GM12878 (cell line): ENCODE measurements at regions not wholly inside any gene's neighbourhood (a gene's known extent, or its start where the extent isn't known, plus 50 kb on each side); places are given as distances from the start of the nearest gene placed in this dataset.

Experiments
- ATF7 ChIP-seq: fragments of 450-650 bp; IDR thresholded peaks from 2 replicates; pipeline ENCODE4 v1.6.1; 2016; ENCODE audit warnings: low read depth, mild to moderate bottlenecking
- NR2C1 ChIP-seq: fragments of 450-650 bp; IDR thresholded peaks from 2 replicates; pipeline ENCODE4 v1.6.1; 2017; ENCODE audit warnings: antibody characterized with exemption, mild to moderate bottlenecking, moderate library complexity
- POLR2A ChIP-seq: IDR thresholded peaks from 2 replicates; pipeline ENCODE4 v1.6.1; 2011; ENCODE audit warnings: low read depth, mild to moderate bottlenecking, low read length
- ZNF24 ChIP-seq: fragments of 450-650 bp; IDR thresholded peaks from 2 replicates; pipeline ENCODE4 v1.6.1; 2017; ENCODE audit warnings: antibody characterized with exemption, mild to moderate bottlenecking
- ZNF274 ChIP-seq: IDR thresholded peaks from one replicate; pipeline ENCODE4 v1.8.0; 2011; ENCODE audit not compliant: insufficient read length, insufficient read depth
- TF ChIP-seq, protein P1 (sequence below), 3 experiments: IDR thresholded peaks in 2 of 3; conservative IDR thresholded peaks in 1 of 3; 2 replicates each; pipeline ENCODE4 v1.5.1; 2011; ENCODE audit warnings: low read depth in 3 of 3, low read length in 3 of 3, mild to moderate bottlenecking in 3 of 3, control low read depth in 2 of 3, moderate library complexity in 2 of 3, inconsistent platforms in 1 of 3, mixed read lengths in 1 of 3; ENCODE audit not compliant: control insufficient read depth in 2 of 3, insufficient read depth in 1 of 3; ENCODE audit errors: extremely low read depth in 1 of 3
- TF ChIP-seq, protein P2 (sequence below): IDR thresholded peaks from 2 replicates; pipeline ENCODE4 v1.6.1; 2011; ENCODE audit warnings: low read depth, low read length, improper control_type of control experiment, borderline replicate concordance

DNA sequence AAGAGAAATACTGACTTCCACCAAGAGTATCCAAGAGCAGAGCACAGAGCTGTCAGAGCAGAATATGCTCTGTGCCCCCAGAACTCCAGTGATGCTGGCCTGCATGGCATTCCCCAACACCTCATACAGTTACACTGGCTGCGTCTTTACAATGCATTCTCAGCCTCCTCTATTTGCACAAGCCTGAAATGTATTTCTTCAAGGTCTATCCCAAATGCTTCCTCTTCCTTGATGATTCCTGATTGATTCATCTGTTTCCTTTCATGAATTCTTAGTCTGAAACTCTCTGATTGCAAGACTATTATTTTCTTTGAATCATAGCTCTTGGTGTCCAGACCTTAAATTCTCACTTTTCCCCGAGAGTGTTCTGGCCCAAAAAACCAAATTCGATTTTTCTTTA, 664.7 kb downstream of the MECOM start:
- TF ChIP-seq, protein P1, sequence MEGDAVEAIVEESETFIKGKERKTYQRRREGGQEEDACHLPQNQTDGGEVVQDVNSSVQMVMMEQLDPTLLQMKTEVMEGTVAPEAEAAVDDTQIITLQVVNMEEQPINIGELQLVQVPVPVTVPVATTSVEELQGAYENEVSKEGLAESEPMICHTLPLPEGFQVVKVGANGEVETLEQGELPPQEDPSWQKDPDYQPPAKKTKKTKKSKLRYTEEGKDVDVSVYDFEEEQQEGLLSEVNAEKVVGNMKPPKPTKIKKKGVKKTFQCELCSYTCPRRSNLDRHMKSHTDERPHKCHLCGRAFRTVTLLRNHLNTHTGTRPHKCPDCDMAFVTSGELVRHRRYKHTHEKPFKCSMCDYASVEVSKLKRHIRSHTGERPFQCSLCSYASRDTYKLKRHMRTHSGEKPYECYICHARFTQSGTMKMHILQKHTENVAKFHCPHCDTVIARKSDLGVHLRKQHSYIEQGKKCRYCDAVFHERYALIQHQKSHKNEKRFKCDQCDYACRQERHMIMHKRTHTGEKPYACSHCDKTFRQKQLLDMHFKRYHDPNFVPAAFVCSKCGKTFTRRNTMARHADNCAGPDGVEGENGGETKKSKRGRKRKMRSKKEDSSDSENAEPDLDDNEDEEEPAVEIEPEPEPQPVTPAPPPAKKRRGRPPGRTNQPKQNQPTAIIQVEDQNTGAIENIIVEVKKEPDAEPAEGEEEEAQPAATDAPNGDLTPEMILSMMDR (IDR thresholded peaks at IDR 0.05 in 2 of 3, conservative IDR thresholded peaks at IDR 0.05 in 1 of 3; ENCODE audit: control insufficient read depth in 2 of 3, extremely low read depth in 1 of 3, insufficient read depth in 1 of 3, low read depth in 3 of 3, low read length in 3 of 3), result no peak
- TF ChIP-seq ATF7 (no peak), NR2C1 (no peak), ZNF274 (no peak), POLR2A (no peak), ZNF24 (no peak)
- TF ChIP-seq, protein P2, sequence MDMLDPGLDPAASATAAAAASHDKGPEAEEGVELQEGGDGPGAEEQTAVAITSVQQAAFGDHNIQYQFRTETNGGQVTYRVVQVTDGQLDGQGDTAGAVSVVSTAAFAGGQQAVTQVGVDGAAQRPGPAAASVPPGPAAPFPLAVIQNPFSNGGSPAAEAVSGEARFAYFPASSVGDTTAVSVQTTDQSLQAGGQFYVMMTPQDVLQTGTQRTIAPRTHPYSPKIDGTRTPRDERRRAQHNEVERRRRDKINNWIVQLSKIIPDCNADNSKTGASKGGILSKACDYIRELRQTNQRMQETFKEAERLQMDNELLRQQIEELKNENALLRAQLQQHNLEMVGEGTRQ, result no peak
